ENCODE measurements at regions not wholly inside any gene's neighbourhood (a gene's known extent, or its start where the extent isn't known, plus 50 kb on each side); places are given as distances from the start of the nearest gene placed in this dataset.

GRCh38 chr2:128591022-128591860 lies 272.6 kb upstream of the HS6ST1 start:
- H3K4me3 Mint-ChIP-seq: no peak overlapping the region
- peaks cover 32% of the 10 kb centered on the region for H3K4me1 Mint-ChIP-seq
- peaks cover 32% of the 10 kb centered on the region for H3K27me3 Mint-ChIP-seq (ENCODE audit: low read depth)
- H3K36me3 Mint-ChIP-seq (ENCODE audit: low read depth): no peaks in the 10 kb centered on the region
- H3K27ac Mint-ChIP-seq: peak overlapping the region; percentile 55 to 77 (median 74)
- TF ChIP-seq CTCF (IDR thresholded peaks at IDR 0.05; ENCODE audit: unreplicated experiment in 3 of 3): no peak
- H3K9me3 Mint-ChIP-seq: peaks cover under 1% of the 10 kb centered on the region

- Mint-ChIP-seq H3K36me3 (ENCODE audit: low read depth) (no peaks in the 10 kb centered on the region), H3K9me3 (no peaks in the 10 kb centered on the region), H3K27me3 (ENCODE audit: low read depth) (peaks cover 32% of the 10 kb centered on the region), H3K27ac (peak overlapping the region; percentile 55 to 92 (median 74)), H3K4me3 (no peak overlapping the region), H3K4me1 (peaks cover 32% of the 10 kb centered on the region)
- no peak for TF ChIP-seq CTCF (IDR thresholded peaks at IDR 0.05; ENCODE audit: unreplicated experiment in 3 of 3)
Measured at GRCh38 chr2:128591861-128592822, 273.5 kb upstream of the HS6ST1 start.

- Mint-ChIP-seq H3K9me3 (no peaks in the 10 kb centered on the region), H3K4me3 (no peak overlapping the region), H3K4me1 (peaks cover 32% of the 10 kb centered on the region), H3K27me3 (ENCODE audit: low read depth) (peaks cover 26% of the 10 kb centered on the region), H3K27ac (peak overlapping the region; percentile 14 to 92 (median 19)), H3K36me3 (ENCODE audit: low read depth) (no peaks in the 10 kb centered on the region)
- no peak for TF ChIP-seq CTCF (IDR thresholded peaks at IDR 0.05; ENCODE audit: unreplicated experiment in 3 of 3)
Measured at GRCh38 chr2:128593518-128593878, 274.8 kb upstream of the HS6ST1 start.

GRCh38 chr2:128593879-128594650 lies 275.4 kb upstream of the HS6ST1 start:
- Mint-ChIP-seq H3K4me1 (peaks cover 32% of the 10 kb centered on the region), H3K27ac (peak overlapping the region; percentile 19 to 92 (median 60)), H3K36me3 (ENCODE audit: low read depth) (no peaks in the 10 kb centered on the region), H3K4me3 (no peak overlapping the region), H3K27me3 (ENCODE audit: low read depth) (peaks cover 22% of the 10 kb centered on the region), H3K9me3 (no peaks in the 10 kb centered on the region)
- no peak for TF ChIP-seq CTCF (IDR thresholded peaks at IDR 0.05; ENCODE audit: unreplicated experiment in 3 of 3)

GRCh38 chr2:128594651-128594910 lies 275.9 kb upstream of the HS6ST1 start:
- no peak for TF ChIP-seq CTCF (IDR thresholded peaks at IDR 0.05; ENCODE audit: unreplicated experiment in 3 of 3)
- no peaks in the 10 kb centered on the region for H3K9me3 Mint-ChIP-seq
- H3K36me3 Mint-ChIP-seq (ENCODE audit: low read depth): no peaks in the 10 kb centered on the region
- H3K27ac Mint-ChIP-seq: peak overlapping the region in 2 of 3 experiments; percentile 60 to 92
- peaks cover 32% of the 10 kb centered on the region for H3K4me1 Mint-ChIP-seq
- H3K4me3 Mint-ChIP-seq: no peak overlapping the region
- H3K27me3 Mint-ChIP-seq (ENCODE audit: low read depth): peaks cover 22% of the 10 kb centered on the region

All from nephron (organoid).